ENCODE measurements at regions not wholly inside any gene's neighbourhood (a gene's known extent, or its start where the extent isn't known, plus 50 kb on each side); places are given as distances from the start of the nearest gene placed in this dataset.

- no peaks in the 10 kb centered on the region for H3K4me1 ChIP-seq (ENCODE audit: insufficient read depth)
- peaks cover 8% of the 10 kb centered on the region for H3K9me2 ChIP-seq (ENCODE audit: insufficient read depth)
- peaks cover 6% of the 10 kb centered on the region; the same call in 2 of the 3 replicates for H3K36me3 Mint-ChIP-seq (ENCODE audit: low read depth)
- H4K20me1 ChIP-seq (replicated peaks; ENCODE audit: insufficient read depth) = no peaks in the 10 kb centered on the region
- no peaks in the 10 kb centered on the region for H3K79me2 ChIP-seq (replicated peaks; ENCODE audit: insufficient read depth)
- no peak overlapping the region for H3K4me2 ChIP-seq
- H3K4me1 Mint-ChIP-seq = no peaks in the 10 kb centered on the region
- ATAC-seq = no peak
- no peak overlapping the region for H3K27ac Mint-ChIP-seq
- DNase-seq (ENCODE audit: low spot score) = no peak
- no peak overlapping the region for H3K27ac ChIP-seq (ENCODE audit: low read depth)
- no peaks in the 10 kb centered on the region for H3K36me3 ChIP-seq (ENCODE audit: insufficient read depth)
- TF ChIP-seq CTCF (conservative IDR thresholded peaks at IDR 0.05; ENCODE audit: low read depth in 2 of 2) = no peak
- TF ChIP-seq STAT1 (IDR thresholded peaks at IDR 0.05; ENCODE audit: unreplicated experiment) = no peak
- TF ChIP-seq CREB1 (CRISPR knock-in tag; IDR thresholded peaks at IDR 0.05; ENCODE audit: low read depth) = no peak
- TF ChIP-seq POLR2AphosphoS5 (IDR thresholded peaks at IDR 0.05; ENCODE audit: low read depth) = no peak
- TF ChIP-seq NANOG (IDR thresholded peaks at IDR 0.05; ENCODE audit: borderline replicate concordance) = no peak
- no peak for TF ChIP-seq EZH2 (IDR thresholded peaks at IDR 0.05; ENCODE audit: low read depth, unreplicated experiment)
- TF ChIP-seq REST (IDR thresholded peaks at IDR 0.05; ENCODE audit: unreplicated experiment) = no peak
- no peak for TF ChIP-seq ZNF114 (CRISPR knock-in tag; IDR thresholded peaks at IDR 0.05)
- TF ChIP-seq ZNF331 (CRISPR knock-in tag; IDR thresholded peaks at IDR 0.05; ENCODE audit: low read depth) = no peak
- TF ChIP-seq ZNF462 (CRISPR knock-in tag; IDR thresholded peaks at IDR 0.05) = no peak
- no peak for TF ChIP-seq EZH2phosphoT487 (IDR thresholded peaks at IDR 0.05; ENCODE audit: unreplicated experiment)
- no peaks in the 10 kb centered on the region for H3K27me3 Mint-ChIP-seq (ENCODE audit: insufficient read depth, low read depth, poor library complexity)
- peaks cover 28% of the 10 kb centered on the region for H3K9me3 Mint-ChIP-seq
- H3K27me3 ChIP-seq (ENCODE audit: insufficient read depth) = no peaks in the 10 kb centered on the region
- no peak overlapping the region for H2AFZ ChIP-seq
- H3K4me3 Mint-ChIP-seq = no peak overlapping the region
- H3K4me3 ChIP-seq = no peak overlapping the region
- H3F3A ChIP-seq (replicated peaks; ENCODE audit: low read depth) = no peaks in the 10 kb centered on the region
Observed at GRCh38 chr5:28984639-28985038, 1946.3 kb upstream of the CDH9 start.

Data from GM23338 (cell line).